NCI-H1694 treated with DMSO at 0.1 percent for 48 hours (cell line): ENCODE measurements at regions not wholly inside any gene's neighbourhood (a gene's known extent, or its start where the extent isn't known, plus 50 kb on each side); places are given as distances from the start of the nearest gene placed in this dataset.
"Not testable (repeated sequence)": the region's sequence is repeated elsewhere in the genome, so short reads cannot be mapped to it uniquely, and the experiment has no call there.

Experiments used
- DNase-seq: peaks from one replicate; lab custom pipeline; 2025; lab: John Stamatoyannopoulos, UW

DNA sequence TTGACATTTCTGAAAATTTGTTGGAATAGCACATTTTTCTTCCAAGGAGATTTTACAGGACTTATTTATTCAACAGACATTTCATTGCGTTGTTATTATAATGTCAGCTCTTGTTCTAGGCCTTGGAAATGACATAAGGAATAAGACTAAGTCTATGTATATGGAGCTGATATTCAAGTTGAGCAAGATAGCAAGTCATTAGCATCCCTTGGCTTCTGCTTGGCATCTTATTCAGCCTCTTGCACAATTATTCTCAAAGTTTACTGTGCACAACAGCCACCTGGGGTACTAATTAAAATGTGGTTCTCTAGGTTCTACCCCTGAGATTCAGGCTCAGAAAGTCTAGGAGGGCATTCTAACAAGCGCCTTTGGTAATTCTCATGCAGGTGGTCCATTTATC, 304.8 kb upstream of the DDI1 start:
- no peak for DNase-seq

- no peak for DNase-seq
Measured at GRCh38 chr11:103733889-103734288, 302.6 kb upstream of the DDI1 start.

- DNase-seq: no peak
Measured at GRCh38 chr11:103735497-103736032, 300.9 kb upstream of the DDI1 start.

DNA sequence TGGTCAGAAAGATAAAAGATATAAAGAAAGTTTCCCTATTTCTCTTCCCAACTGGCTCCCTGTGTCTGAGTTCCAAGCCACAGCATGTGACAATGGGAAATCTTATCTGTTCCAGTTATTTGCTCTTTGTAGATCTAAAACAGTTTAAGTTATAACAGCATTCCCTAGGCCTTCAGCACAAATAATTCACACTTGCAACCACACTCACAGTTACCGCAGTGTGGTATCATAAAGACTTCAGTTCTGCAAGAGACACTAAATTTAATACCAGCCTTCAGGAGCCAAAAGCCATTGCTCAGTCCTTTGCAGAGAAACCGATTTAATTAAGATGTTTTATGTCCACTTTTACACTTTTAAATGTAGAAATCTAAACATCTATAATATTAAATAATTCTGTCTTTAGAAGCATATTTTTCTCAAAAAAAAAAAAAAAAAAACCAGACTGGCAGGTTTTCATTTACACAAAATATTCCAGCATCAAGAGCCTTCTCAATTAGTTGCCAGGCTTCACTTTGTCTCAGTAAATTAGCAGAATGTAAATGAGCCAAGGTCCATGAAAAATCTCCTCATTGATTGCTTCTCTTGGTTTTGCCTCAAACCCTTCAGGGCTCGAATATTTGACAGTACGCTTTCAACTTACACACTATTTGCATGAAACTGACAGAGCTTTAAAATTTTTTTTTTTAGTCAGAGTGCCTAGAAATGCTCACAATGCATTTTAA, 300.0 kb upstream of the DDI1 start:
- no peak for DNase-seq

DNA sequence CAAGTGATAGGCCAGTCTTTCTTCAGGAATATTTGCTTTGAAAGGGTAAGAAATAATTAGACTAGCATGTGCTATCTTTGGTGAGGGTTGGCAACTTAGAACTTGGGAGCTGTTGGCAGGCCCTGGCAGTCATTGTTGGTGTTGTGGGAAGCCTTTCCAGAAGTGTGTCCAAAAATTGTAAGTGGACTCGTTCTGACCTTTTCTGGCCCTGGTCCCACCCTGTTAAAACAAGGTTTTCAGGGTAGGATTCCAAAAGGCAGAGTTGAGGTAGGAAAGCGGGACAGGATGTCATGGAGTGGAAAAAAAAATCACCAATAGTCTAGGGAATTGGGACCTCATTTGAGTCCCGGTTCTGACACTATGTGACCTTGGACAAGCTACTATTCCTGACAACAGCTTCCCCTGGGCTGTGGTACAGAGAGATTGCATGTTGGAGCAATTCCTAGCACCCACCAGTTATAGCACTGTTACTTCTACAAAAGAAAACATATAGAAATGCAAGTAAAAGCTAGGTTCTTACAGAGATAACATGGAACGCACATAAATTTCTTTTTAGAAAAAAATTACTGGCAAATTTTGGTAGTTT, 299.3 kb upstream of the DDI1 start:
- no peak for DNase-seq

- DNase-seq: no peak
Measured at GRCh38 chr11:103737747-103738146, 298.7 kb upstream of the DDI1 start.

DNA sequence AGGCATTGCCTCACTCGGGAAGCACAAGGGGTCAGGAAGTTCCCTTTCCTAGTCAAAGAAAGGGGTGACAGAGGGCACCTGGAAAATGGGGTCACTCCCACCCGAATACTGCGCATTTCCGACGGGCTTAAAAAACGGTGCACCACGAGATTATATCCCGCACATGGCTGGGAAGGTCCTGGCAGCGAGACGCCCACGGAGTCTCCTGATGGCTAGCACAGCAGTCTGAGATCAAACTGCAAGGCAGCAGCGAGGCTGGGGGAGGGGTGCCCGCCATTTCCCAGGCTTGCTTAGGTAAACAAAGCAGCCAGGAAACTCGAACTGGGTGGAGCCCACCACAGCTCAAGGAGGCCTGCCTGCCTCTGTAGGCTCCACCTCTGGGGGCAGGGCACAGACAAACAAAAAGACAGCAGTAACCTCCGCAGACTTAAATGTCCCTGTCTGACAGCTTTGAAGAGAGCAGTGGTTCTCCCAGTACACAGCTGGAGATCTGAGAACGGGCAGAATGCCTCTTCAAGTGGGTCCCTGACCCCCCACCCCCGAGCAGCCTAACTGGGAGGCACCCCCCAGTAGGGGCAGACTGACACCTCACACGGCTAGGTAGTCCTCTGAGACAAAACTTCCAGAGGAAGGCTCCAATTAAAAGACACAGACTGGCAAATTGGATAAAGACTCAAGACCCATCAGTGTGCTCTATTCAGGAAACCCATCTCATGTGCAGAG, 297.2 kb upstream of the DDI1 start:
- DNase-seq: not testable (repeated sequence)

GRCh38 chr11:103744496-103745153, 291.8 kb upstream of the DDI1 start:
- no peak for DNase-seq

GRCh38 chr11:103749158-103749557, 287.3 kb upstream of the DDI1 start:
- no peak for DNase-seq

DNA sequence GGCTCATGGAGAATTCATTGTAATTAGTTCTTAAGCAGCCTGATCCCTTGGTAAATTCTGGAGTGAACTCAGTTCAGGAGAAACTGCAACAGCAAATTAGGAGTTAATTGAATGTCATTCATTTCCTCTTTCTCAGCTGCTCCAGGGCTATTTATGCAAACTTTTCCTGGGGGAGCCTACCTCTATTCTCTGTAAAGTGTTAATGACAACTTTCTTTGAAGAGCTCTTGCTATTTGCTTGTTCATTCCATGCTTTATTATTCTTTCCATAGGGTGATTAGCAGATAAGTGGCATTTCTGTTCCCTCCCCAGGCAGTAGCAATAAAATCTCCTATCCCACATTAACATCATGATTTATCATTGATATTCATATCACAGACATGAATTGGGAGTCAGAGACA, 267.6 kb upstream of the DDI1 start:
- no peak for DNase-seq

DNA sequence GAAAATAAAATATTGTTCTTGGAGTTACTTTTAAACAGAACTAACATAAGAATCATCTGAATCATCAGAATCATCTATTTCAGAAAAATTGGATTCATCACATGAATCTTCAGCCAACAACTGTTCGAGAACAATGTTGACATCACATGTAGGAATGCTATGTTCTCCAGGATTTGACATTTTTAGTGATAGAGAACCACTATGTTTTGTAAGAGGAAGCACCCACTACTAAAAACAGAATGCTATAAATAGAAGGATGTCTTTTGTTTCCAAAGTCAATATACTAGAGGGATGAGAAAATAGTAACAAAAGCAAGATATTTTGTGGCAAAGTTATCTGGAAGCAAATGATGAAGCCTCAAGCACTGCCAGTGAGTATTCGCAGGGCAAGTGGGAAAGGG, 263.4 kb upstream of the DDI1 start:
- DNase-seq: no peak

DNA sequence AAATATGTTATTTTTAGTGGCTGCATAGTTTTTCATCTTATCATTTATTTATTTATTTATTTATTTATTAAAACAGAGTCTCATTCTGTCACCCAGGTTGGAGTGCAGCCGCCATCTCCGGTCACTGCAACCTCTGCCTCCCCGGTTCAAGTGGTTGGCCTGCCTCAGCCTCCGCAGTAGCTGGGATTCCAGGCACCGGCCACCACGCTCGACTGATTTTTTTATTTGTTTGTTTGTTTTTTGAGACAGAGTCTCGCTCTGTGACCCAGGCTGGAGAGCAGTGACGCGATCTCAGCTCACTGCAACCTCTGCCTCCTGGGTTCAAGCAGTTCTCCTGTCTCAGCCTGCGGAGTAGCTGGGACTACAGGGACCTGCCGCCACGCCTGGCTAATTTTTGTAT, 262.9 kb upstream of the DDI1 start:
- DNase-seq: no peak

DNA sequence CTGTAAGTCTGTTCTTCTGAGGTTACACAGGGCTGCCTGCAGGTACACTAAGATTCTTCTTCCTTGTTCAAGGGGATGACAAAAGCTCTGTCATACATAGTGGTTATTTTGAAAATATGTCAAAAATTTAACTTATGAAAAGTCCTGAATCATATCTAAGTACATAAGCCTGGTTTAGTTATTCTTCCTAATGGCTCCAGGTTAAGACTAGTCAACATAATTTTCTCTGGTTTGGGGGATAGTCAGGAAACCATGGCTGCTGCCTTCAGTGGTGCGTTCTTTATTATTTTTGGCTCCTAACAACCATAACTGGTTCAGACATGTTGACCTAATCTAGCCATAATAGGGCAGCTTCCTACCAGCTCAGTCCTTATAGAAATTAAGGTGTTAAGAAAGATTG, 257.4 kb upstream of the DDI1 start:
- no peak for DNase-seq

DNA sequence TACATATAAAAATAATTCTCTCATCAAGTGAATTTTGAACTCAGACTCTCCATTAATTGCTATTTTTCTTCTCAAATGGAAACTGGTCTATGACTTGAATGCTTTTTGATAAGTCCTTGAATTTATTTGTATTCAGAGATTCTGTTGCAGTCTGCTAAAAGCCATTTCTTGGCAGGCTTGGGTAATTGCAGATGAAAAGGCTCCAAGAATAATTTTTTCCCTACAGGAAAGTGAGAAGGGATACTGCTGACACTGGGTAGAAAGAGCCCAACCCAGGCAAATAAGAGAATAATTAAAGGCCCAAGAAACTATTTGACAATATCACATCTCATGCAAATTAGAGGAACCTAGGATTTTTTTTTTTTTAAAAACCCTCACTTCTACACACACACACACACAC, 246.5 kb upstream of the DDI1 start:
- DNase-seq: no peak

DNA sequence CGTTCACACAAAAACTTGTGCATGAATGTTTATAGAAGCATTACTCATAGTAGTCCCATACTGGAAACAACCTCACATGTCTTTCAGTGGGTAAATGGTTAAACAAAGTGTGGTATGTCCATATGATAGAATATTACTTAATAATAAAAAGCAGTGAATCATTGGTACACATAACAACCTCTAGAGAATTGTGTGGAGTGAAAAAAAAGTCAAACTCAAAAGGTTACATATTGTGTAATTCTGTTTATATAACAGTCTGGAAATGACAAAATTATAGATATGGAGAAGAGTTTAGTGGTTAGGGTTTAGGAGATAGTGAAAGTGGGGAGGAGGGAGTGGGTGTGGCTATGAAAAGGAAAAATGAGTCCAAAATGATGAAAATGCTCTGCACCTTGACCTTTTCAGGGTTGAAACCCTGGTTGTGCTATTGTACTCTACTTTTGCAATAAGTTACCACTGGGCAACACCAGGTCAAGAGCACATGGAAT, 243.4 kb upstream of the DDI1 start:
- DNase-seq: no peak

DNA sequence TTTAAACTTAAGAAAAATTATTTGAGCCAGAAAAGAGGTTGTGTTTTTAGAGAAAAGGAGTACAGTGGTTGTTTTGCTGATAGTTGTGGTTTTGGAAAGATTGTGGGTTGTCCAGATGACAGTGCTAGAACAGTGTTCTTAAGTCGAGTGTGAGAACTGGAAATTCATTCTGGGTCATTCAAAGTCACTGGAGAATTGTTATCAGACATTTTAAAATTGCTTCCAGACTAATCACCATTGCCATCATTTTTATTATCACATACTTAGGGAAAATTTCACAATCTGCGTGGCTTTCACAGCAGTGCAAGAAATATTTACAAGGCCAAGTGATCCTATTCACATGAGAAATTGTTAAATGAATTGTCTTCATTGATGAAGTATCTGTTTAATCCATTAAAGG, 242.2 kb upstream of the DDI1 start:
- no peak for DNase-seq

DNA sequence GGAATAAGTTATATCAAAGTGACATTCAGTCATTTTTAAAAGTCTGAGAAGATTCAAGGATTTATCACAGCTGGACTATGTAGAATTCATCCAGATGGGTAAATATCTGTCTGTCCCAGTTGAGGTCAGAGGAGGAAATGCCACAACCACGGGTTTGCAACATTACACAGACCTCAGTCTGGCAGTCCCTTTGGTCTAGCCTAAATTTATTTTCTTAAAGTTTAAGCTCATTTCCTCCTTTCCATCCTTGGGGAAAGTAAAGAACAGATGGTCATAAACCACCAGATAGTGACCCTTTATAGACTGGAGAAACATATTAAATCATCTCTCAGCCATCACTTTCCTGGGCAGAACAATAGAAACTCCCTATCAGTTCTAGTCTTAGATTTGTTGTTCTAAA, 238.4 kb upstream of the DDI1 start:
- no peak for DNase-seq

DNA sequence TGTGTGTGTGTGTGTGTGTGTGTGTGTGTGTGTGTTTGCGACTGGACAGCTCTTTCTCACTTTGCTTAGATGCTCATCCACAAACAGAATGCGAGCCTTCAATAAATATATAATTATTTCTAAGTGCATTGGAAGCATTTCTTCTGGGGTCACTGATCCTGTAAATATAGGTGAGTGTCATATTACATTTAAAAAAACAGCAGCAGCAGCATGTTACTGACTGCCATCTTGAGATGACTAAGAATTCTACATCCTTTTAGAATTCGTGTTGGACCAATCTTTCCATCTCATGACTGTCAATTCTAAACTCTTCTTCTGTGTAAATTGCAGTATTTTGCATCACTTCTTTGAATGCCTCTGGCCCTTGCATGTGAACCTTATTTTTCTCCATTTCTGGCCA, 238.0 kb upstream of the DDI1 start:
- no peak for DNase-seq

- DNase-seq: no peak
Measured at GRCh38 chr11:103800406-103801114, 235.9 kb upstream of the DDI1 start.

DNA sequence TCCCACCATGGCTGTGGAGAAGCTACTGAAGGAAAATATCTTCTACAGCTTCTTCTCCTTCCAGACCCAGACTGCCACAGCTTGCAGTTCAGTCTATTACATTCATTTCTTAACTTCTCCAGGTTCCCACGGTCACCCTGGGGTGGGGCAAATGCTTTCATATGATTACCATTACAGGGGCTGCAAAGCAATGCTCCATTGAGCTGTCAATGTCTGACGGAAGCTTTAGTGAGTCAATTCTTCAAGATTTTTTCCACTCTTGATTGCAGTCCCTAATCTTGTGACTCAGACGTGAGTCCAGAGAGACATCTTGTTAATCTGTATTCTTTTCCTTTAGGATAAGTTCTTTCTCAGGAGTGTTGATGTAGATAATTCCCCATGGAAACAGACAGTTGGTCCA, 233.4 kb upstream of the DDI1 start:
- no peak for DNase-seq

DNA sequence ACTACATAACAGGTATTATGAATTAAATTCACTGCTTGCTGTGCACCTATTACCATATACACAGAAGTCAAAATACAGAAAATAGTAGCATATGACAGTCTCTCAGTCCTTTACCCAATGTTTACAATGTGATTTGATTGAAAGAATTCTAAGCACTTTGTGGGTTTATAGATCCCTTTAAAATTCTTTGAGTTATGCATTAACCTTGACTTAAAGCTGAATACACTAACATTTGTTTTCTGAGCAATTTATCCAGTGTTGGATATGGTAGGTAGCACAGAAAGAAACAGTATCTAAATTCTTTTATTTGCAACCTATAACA, 230.8 kb upstream of the DDI1 start:
- DNase-seq: no peak
